ENCODE measurements at regions not wholly inside any gene's neighbourhood (a gene's known extent, or its start where the extent isn't known, plus 50 kb on each side); places are given as distances from the start of the nearest gene placed in this dataset.

DNA sequence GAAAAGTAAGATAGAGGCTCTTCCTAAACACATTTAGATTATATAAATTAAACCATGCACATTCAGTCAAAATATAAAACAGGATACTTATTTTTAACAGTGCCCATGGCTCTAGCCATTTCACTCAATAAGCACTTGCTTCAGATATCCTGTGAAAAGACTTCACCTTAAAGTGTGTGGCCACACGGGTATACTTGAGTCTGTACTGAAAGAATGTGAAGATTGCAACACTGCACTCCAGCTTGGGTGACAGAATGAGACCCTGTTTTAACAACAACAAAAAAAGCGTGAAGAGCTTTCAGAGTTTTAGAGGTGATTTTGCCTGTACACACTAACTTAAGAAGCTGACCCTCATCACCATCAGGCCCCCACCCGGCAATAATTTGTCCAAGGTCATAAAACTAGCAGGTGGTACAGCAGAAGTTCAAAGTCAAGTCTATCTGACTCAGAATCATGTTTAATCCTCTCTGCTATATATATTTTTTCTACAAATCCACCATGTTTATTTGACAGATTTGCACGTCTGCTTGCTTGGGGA, 203.5 kb upstream of the GUCY1A2 start:
- Histone ChIP-seq H3K79me2 (ENCODE audit: control insufficient read depth, insufficient read depth, low read length, unreplicated experiment) (no peaks in the 10 kb centered on the region), H3K36me3 (ENCODE audit: insufficient read depth, low read length) (no peaks in the 10 kb centered on the region), H3K4me3 (ENCODE audit: low read depth, low read length) (no peak overlapping the region), H3K27me3 (ENCODE audit: insufficient read depth, low read length) (peaks cover 40% of the 10 kb centered on the region), H3K4me1 (ENCODE audit: control insufficient read depth, insufficient read depth, low read length, unreplicated experiment) (no peaks in the 10 kb centered on the region), H2AFZ (ENCODE audit: low read length, unreplicated experiment) (no peak overlapping the region), H3K27ac (ENCODE audit: low read depth, low read length) (no peak overlapping the region)

DNA sequence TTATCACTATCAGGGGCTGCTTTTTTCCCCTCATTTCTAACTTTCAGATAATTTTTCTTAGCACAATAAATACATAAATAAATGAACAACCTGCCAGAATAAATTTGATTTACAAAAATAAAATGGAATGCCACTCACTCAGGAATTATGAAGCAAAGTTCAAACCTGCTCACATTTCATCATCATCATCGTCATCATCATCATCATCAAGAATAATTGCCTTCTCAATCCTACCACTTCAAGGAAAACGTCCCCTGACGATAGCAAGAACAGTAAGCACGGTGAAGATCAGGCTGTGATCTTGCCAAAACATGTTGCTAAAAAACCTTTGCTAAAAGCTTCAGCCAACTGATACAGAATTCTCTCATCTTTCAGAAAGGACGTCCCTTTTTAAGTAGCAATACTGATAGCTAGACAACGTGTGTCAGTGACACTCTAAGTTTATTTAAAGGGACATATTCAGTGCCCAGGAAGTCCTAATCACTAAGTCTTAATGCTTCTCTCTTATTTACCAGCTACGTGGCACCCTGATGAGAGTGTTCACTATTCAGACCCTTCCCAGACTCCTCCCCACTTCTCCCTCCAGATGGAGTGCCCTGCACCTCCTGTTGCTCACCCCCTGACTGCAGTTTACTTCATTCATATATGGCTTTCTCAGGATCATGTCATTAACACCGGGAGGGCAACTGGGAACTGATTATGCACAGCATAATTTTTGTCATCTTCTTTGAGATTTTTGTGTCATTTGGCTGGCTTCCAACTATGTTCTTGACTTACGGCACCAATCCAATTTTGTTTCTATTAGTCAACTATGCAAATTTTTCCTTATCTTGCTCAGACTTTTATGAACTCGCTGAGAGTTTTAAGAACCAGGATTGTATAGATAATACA, 200.1 kb upstream of the GUCY1A2 start:
- Histone ChIP-seq H3K4me3 (ENCODE audit: low read depth, low read length) (no peak overlapping the region), H3K36me3 (ENCODE audit: insufficient read depth, low read length) (no peaks in the 10 kb centered on the region), H3K27me3 (ENCODE audit: insufficient read depth, low read length) (peaks cover 42% of the 10 kb centered on the region), H2AFZ (ENCODE audit: low read length, unreplicated experiment) (no peak overlapping the region), H3K4me1 (ENCODE audit: control insufficient read depth, insufficient read depth, low read length, unreplicated experiment) (no peaks in the 10 kb centered on the region), H3K79me2 (ENCODE audit: control insufficient read depth, insufficient read depth, low read length, unreplicated experiment) (no peaks in the 10 kb centered on the region), H3K27ac (ENCODE audit: low read depth, low read length) (no peak overlapping the region)

DNA sequence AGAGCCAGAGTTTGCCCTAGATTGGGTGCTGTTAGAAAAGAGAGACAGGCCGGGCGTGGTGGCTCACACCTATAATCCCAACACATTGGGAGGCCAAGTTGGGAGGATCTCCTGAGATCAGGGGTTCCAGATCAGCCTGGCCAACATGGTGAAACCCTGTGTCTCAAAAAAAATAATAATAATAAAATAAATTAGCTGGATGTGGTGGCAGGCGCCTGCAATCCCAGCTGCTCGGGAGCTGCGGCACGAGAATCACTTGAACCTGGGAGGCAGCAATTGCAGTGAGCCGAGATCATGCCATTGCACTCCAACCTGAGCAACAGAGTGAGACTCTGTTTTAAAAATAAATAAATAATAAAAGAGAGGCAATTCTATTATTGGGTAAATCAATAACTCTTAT, 199.2 kb upstream of the GUCY1A2 start:
- H3K36me3 ChIP-seq (ENCODE audit: insufficient read depth, low read length): no peaks in the 10 kb centered on the region
- H2AFZ ChIP-seq (ENCODE audit: low read length, unreplicated experiment): no peak overlapping the region
- H3K27ac ChIP-seq (ENCODE audit: low read depth, low read length): no peak overlapping the region
- H3K4me3 ChIP-seq (ENCODE audit: low read depth, low read length): no peak overlapping the region
- no peaks in the 10 kb centered on the region for H3K4me1 ChIP-seq (ENCODE audit: control insufficient read depth, insufficient read depth, low read length, unreplicated experiment)
- H3K79me2 ChIP-seq (ENCODE audit: control insufficient read depth, insufficient read depth, low read length, unreplicated experiment): no peaks in the 10 kb centered on the region
- peaks cover 42% of the 10 kb centered on the region for H3K27me3 ChIP-seq (ENCODE audit: insufficient read depth, low read length)

DNA sequence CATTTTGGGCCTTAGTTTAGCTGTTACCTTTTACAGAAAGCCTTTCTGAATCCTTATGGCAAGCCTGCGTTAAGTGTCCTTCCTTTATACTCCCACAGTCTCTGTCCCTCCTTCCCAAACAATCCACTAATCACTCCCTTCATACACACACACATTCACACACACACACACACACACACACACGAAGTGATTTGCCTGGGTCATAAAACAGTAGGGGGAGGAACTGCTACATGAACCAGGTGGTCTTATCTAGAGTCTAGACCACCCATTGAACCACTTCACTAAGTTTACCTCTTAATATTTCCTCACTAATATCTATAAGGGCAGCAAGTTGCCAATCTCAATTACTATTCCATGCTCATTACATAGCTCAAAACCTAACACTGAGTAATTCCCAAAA, 196.7 kb upstream of the GUCY1A2 start:
- Histone ChIP-seq H3K36me3 (ENCODE audit: insufficient read depth, low read length) (no peaks in the 10 kb centered on the region), H3K27me3 (ENCODE audit: insufficient read depth, low read length) (peaks cover 51% of the 10 kb centered on the region), H3K4me1 (ENCODE audit: control insufficient read depth, insufficient read depth, low read length, unreplicated experiment) (no peaks in the 10 kb centered on the region), H2AFZ (ENCODE audit: low read length, unreplicated experiment) (no peak overlapping the region), H3K27ac (ENCODE audit: low read depth, low read length) (no peak overlapping the region), H3K4me3 (ENCODE audit: low read depth, low read length) (no peak overlapping the region), H3K79me2 (ENCODE audit: control insufficient read depth, insufficient read depth, low read length, unreplicated experiment) (no peaks in the 10 kb centered on the region)

DNA sequence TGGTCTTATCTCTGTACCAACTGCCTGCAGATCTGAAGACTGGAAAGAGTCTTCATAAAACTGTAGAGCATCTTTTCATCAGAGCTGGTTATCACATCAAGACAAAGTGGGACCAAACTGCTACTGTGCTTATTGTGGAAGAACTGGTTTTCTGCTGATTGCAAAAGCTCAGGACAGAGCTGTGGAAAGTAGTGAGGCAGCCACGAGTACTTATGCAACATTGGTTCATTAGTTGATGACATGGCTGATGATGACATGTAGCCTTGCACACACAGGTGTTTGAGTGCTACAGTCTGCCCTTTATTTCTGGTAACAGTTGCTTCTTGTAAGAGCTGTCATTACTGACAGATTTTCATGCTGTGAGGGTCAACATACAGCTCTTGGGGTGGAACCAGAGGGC, 185.4 kb upstream of the GUCY1A2 start:
- H3K27me3 ChIP-seq (ENCODE audit: insufficient read depth, low read length): peaks cover 16% of the 10 kb centered on the region; the same call in 1 of the 2 replicates
- no peak overlapping the region for H3K4me3 ChIP-seq (ENCODE audit: low read depth, low read length)
- no peaks in the 10 kb centered on the region for H3K4me1 ChIP-seq (ENCODE audit: control insufficient read depth, insufficient read depth, low read length, unreplicated experiment)
- no peaks in the 10 kb centered on the region for H3K79me2 ChIP-seq (ENCODE audit: control insufficient read depth, insufficient read depth, low read length, unreplicated experiment)
- H3K27ac ChIP-seq (ENCODE audit: low read depth, low read length): no peak overlapping the region
- no peaks in the 10 kb centered on the region for H3K36me3 ChIP-seq (ENCODE audit: insufficient read depth, low read length)
- no peak overlapping the region for H2AFZ ChIP-seq (ENCODE audit: low read length, unreplicated experiment)

DNA sequence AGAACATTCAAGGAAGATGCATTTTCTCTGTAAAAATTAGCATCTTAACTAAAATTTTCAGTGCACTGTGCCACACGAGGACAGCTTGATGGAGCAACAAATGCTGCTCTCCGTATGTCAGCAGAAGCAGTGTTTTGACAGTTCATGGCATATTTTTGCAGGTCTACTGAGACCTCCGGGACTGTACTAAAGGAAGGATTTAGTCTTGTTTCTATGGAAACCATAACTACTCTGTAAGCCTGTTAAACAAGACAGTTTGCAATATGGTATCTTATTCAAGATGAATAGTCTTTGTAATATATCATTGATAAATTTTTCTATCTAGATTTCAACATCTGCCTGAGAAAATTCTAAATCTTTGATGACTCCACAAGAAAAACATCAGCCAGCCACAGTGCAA, 184.0 kb upstream of the GUCY1A2 start:
- Histone ChIP-seq H3K4me1 (ENCODE audit: control insufficient read depth, insufficient read depth, low read length, unreplicated experiment) (no peaks in the 10 kb centered on the region), H2AFZ (ENCODE audit: low read length, unreplicated experiment) (no peak overlapping the region)

DNA sequence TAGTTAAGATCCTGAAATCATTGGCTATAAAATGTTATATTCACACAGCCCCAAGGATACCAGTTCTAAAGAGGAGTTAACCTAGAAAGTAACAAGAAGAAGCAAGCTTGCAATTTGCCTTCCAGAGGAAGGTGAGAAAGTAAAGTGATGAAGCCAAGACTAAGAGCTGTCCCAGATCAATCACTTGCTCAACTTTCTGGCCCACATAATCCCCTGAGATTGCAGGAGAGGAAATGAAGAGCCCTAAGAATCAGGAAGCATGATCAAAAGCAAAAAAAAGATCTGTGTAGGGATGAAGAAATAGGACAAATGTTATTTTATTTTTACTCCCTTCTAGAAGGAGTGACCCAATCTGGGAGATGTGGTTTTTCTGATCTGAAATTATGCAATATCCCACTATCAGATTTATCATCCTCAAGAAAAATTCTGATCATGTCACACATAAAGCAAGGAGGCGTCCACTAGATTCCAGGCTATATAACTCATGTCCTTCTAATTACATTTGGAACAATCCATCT, 180.3 kb upstream of the GUCY1A2 start:
- Histone ChIP-seq H3K36me3 (ENCODE audit: insufficient read depth, low read length) (no peaks in the 10 kb centered on the region), H3K4me1 (ENCODE audit: control insufficient read depth, insufficient read depth, low read length, unreplicated experiment) (no peaks in the 10 kb centered on the region), H3K27ac (ENCODE audit: low read depth, low read length) (no peak overlapping the region), H3K79me2 (ENCODE audit: control insufficient read depth, insufficient read depth, low read length, unreplicated experiment) (no peaks in the 10 kb centered on the region), H2AFZ (ENCODE audit: low read length, unreplicated experiment) (no peak overlapping the region), H3K27me3 (ENCODE audit: insufficient read depth, low read length) (peaks cover 16% of the 10 kb centered on the region), H3K4me3 (ENCODE audit: low read depth, low read length) (no peak overlapping the region)

More for the DNA sequence above, 184.0 kb upstream of the GUCY1A2 start:
- Histone ChIP-seq H3K4me3 (ENCODE audit: low read depth, low read length) (no peak overlapping the region), H3K79me2 (ENCODE audit: control insufficient read depth, insufficient read depth, low read length, unreplicated experiment) (no peaks in the 10 kb centered on the region), H3K27ac (ENCODE audit: low read depth, low read length) (no peak overlapping the region), H3K27me3 (ENCODE audit: insufficient read depth, low read length) (peaks cover 16% of the 10 kb centered on the region), H3K36me3 (ENCODE audit: insufficient read depth, low read length) (no peaks in the 10 kb centered on the region)

DNA sequence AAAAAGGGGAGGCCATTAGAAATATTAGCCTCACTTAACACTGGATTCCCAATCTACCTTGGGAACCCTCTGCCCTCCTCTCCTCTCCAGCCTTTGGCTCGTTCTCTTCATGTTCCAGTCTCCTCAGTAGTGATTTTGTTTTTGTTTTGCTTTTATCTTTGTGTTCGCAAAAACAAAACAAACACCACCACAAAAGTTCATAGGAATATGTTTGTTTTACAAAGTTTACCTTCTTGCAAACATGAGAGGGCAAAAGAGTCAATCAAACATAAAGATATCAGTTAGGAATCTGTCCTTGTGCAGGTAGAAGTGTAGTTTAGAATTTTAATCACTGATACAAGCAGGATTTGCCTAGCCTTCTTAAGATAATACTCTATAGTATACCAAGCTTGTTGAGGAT, 179.7 kb upstream of the GUCY1A2 start:
- no peak overlapping the region for H2AFZ ChIP-seq (ENCODE audit: low read length, unreplicated experiment)
- H3K27me3 ChIP-seq (ENCODE audit: insufficient read depth, low read length): peaks cover 10% of the 10 kb centered on the region
- H3K4me1 ChIP-seq (ENCODE audit: control insufficient read depth, insufficient read depth, low read length, unreplicated experiment): no peaks in the 10 kb centered on the region
- H3K4me3 ChIP-seq (ENCODE audit: low read depth, low read length): no peak overlapping the region
- H3K36me3 ChIP-seq (ENCODE audit: insufficient read depth, low read length): no peaks in the 10 kb centered on the region
- no peaks in the 10 kb centered on the region for H3K79me2 ChIP-seq (ENCODE audit: control insufficient read depth, insufficient read depth, low read length, unreplicated experiment)
- no peak overlapping the region for H3K27ac ChIP-seq (ENCODE audit: low read depth, low read length)

DNA sequence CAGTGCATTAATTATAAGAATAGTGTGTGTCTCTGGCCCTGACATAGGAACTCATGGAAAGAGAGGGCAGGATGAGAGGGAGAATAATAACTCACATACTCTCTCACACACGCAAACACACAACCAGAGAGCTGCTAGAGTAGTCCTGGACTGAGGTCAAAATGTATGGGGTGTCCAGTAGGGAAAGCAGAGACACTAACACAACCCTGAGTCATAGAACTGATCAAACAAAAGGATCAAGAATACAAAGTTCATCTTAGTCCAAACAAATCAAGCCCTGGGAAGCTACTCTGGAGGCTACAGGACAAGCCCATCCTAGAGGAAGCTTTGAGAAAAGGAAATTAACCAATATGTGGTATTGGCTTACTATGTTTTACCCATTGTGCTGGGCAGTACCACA, 178.5 kb upstream of the GUCY1A2 start:
- H2AFZ ChIP-seq (ENCODE audit: low read length, unreplicated experiment): no peak overlapping the region
- no peak overlapping the region for H3K4me3 ChIP-seq (ENCODE audit: low read depth, low read length)
- H3K4me1 ChIP-seq (ENCODE audit: control insufficient read depth, insufficient read depth, low read length, unreplicated experiment): no peaks in the 10 kb centered on the region
- H3K27me3 ChIP-seq (ENCODE audit: insufficient read depth, low read length): peaks cover 5% of the 10 kb centered on the region
- no peaks in the 10 kb centered on the region for H3K36me3 ChIP-seq (ENCODE audit: insufficient read depth, low read length)
- H3K27ac ChIP-seq (ENCODE audit: low read depth, low read length): no peak overlapping the region
- H3K79me2 ChIP-seq (ENCODE audit: control insufficient read depth, insufficient read depth, low read length, unreplicated experiment): no peaks in the 10 kb centered on the region

DNA sequence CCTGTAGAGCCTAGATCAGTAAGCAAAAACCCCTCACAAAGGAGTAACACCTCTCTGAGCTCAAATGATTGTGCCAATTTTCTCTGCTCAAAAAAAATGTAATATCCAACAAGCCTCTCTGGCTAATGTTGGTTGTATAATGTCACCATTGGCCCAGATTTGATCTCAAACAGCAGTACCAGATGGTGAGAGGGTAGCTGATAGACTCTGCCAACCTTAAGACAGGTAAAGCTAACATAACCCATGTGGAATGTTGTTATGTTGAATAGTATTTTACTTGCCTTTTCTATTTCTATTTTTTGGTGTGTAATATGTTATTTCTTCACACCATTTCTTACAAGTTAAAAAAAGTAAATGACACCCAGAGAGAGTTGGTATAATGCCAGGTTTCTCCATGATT, 166.7 kb upstream of the GUCY1A2 start:
- Histone ChIP-seq H2AFZ (ENCODE audit: low read length, unreplicated experiment) (no peak overlapping the region), H3K27ac (ENCODE audit: low read depth, low read length) (no peak overlapping the region), H3K4me3 (ENCODE audit: low read depth, low read length) (no peak overlapping the region), H3K36me3 (ENCODE audit: insufficient read depth, low read length) (no peaks in the 10 kb centered on the region), H3K4me1 (ENCODE audit: control insufficient read depth, insufficient read depth, low read length, unreplicated experiment) (no peaks in the 10 kb centered on the region), H3K79me2 (ENCODE audit: control insufficient read depth, insufficient read depth, low read length, unreplicated experiment) (no peaks in the 10 kb centered on the region), H3K27me3 (ENCODE audit: insufficient read depth, low read length) (peaks cover 44% of the 10 kb centered on the region)

DNA sequence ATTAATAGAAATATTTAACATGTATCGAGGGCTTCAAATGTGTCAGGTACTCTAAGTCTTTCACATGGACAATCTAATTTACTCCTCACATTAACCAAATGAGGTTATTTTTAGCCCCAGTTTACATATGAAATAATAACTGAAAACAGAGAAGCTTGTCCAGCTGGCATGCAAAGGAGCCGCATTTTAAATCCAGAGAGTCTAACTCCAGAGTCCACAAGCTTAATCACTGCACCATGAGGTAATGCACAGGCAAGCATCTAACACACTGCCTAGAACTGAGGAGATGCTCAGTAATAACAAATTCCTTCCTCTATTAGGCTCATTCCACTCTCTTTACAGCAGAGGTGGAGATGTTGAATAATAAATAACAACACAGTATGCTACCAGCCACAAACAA, 165.7 kb upstream of the GUCY1A2 start:
- H2AFZ ChIP-seq (ENCODE audit: low read length, unreplicated experiment): no peak overlapping the region
- H3K36me3 ChIP-seq (ENCODE audit: insufficient read depth, low read length): no peaks in the 10 kb centered on the region
- H3K4me1 ChIP-seq (ENCODE audit: control insufficient read depth, insufficient read depth, low read length, unreplicated experiment): no peaks in the 10 kb centered on the region
- H3K27ac ChIP-seq (ENCODE audit: low read depth, low read length): no peak overlapping the region
- H3K27me3 ChIP-seq (ENCODE audit: insufficient read depth, low read length): peaks cover 42% of the 10 kb centered on the region
- no peaks in the 10 kb centered on the region for H3K79me2 ChIP-seq (ENCODE audit: control insufficient read depth, insufficient read depth, low read length, unreplicated experiment)
- H3K4me3 ChIP-seq (ENCODE audit: low read depth, low read length): no peak overlapping the region

All from ACC112 (cell line).